ENCODE measurements at regions not wholly inside any gene's neighbourhood (a gene's known extent, or its start where the extent isn't known, plus 50 kb on each side); places are given as distances from the start of the nearest gene placed in this dataset.
"Not testable (repeated sequence)": the region's sequence is repeated elsewhere in the genome, so short reads cannot be mapped to it uniquely, and the experiment has no call there.

- peak; percentile 72 for DNase-seq (ENCODE audit: low spot score)
These were observed 369.2 kb upstream of the NRP1 start for GRCh38 chr10:33703501-33704213.

- no peak for DNase-seq (ENCODE audit: low spot score)
These were observed 363.6 kb upstream of the NRP1 start for GRCh38 chr10:33698033-33698432.

GRCh38 chr10:33697016-33697415 lies 362.5 kb upstream of the NRP1 start:
- DNase-seq (ENCODE audit: low spot score), result no peak

- no peak for DNase-seq (ENCODE audit: low spot score)
These were observed 361.1 kb upstream of the NRP1 start for GRCh38 chr10:33695536-33695935.

- not testable (repeated sequence) for DNase-seq (ENCODE audit: low spot score)
These were observed 356.1 kb upstream of the NRP1 start for GRCh38 chr10:33690536-33690935.

- no peak for DNase-seq (ENCODE audit: low spot score)
These were observed 354.0 kb upstream of the NRP1 start for GRCh38 chr10:33688506-33688905.

- DNase-seq (ENCODE audit: low spot score), result peak; percentile 28
These were observed 349.7 kb upstream of the NRP1 start for GRCh38 chr10:33684211-33684611.

- no peak for DNase-seq (ENCODE audit: low spot score)
These were observed 347.1 kb upstream of the NRP1 start for GRCh38 chr10:33681595-33681994.

GRCh38 chr10:33680036-33680435 lies 345.6 kb upstream of the NRP1 start:
- DNase-seq (ENCODE audit: low spot score), result no peak

- no peak for DNase-seq (ENCODE audit: low spot score)
These were observed 342.3 kb upstream of the NRP1 start for GRCh38 chr10:33676606-33677339.

- no peak for DNase-seq (ENCODE audit: low spot score)
These were observed 340.6 kb upstream of the NRP1 start for GRCh38 chr10:33674986-33675599.

GRCh38 chr10:33674491-33674890 lies 340.0 kb upstream of the NRP1 start:
- no peak for DNase-seq (ENCODE audit: low spot score)

- no peak for DNase-seq (ENCODE audit: low spot score)
These were observed 339.5 kb upstream of the NRP1 start for GRCh38 chr10:33673839-33674415.

- no peak for DNase-seq (ENCODE audit: low spot score)
These were observed 335.4 kb upstream of the NRP1 start for GRCh38 chr10:33669904-33670303.

GRCh38 chr10:33666686-33667480 lies 332.4 kb upstream of the NRP1 start:
- DNase-seq (ENCODE audit: low spot score), result no peak

GRCh38 chr10:33665501-33665900 lies 331.0 kb upstream of the NRP1 start:
- no peak for DNase-seq (ENCODE audit: low spot score)

- DNase-seq (ENCODE audit: low spot score), result no peak
These were observed 329.6 kb upstream of the NRP1 start for GRCh38 chr10:33664070-33664469.

- DNase-seq (ENCODE audit: low spot score), result peak; percentile 92
These were observed 327.3 kb upstream of the NRP1 start for GRCh38 chr10:33661580-33662336.

- no peak for DNase-seq (ENCODE audit: low spot score)
These were observed 325.9 kb upstream of the NRP1 start for GRCh38 chr10:33660329-33660728.

GRCh38 chr10:33657913-33658312 lies 323.4 kb upstream of the NRP1 start:
- no peak for DNase-seq (ENCODE audit: low spot score)

Data from AG20443 (cell line).